ENCODE measurements at regions not wholly inside any gene's neighbourhood (a gene's known extent, or its start where the extent isn't known, plus 50 kb on each side); places are given as distances from the start of the nearest gene placed in this dataset.
"Not testable (repeated sequence)": the region's sequence is repeated elsewhere in the genome, so short reads cannot be mapped to it uniquely, and the experiment has no call there.

DNA sequence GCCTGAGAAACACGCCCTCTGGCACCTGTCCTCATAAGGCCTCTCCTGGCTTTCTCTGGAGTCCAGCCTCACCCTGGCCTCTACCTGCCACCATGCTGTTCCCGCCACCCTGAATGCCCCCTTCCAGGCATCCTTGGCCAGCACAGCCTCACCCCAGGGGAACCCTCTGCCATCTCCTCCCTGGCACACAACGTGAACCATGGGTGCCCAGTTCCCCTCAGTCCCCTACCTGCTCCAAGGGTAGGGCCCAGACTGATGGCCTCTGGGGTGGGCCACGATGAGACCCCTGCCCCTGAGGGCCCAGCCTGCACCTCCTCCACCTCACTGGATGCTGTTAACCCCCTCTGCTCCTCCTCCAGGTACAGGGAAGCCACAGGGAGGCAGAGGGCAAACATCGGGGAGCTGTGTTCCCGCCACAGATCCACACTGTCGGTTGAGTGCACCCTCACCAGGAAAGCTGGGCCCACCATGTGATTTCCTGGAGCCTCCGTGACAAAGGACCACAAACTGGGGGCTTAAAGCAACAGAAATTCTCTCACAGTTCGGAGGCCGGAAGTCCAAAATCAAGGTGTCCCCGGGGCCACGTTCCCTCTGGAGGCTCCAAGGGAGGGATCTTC, 169.6 kb downstream of the BRD1 start:
- DNase-seq, result no peak

DNA sequence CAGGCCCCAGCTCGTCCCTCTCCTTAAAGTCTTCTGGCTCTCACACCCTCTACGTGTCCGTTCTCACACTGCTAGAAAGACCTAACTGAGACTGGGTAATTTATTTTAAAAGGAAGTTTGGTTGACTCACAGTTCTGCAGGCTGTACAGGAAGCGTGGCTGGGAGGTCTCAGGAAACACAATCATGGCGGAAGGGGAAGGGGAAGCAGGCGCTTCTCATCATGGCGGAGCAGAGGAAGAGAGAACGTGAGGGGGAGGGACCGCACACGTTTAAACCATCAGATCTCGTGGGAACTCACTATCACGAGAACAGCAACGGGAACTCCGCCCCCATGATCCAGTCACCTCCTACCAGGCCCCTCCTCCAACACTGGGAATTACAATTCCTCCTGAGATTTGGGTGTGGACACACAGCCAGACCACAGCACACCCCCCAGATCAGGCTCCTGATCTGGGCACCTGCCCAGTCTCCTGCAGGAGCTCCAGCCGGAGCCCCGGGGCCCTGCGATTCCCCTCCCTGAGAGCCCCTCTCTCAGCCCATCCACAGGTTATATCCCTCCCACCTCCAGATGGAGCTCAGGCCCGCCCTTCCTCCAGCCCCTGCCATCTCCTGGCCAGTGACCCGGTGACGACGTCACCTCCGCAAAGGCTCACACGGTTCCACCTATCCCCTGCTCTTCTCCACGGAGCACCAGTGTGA, 170.2 kb downstream of the BRD1 start:
- DNase-seq, result no peak

DNA sequence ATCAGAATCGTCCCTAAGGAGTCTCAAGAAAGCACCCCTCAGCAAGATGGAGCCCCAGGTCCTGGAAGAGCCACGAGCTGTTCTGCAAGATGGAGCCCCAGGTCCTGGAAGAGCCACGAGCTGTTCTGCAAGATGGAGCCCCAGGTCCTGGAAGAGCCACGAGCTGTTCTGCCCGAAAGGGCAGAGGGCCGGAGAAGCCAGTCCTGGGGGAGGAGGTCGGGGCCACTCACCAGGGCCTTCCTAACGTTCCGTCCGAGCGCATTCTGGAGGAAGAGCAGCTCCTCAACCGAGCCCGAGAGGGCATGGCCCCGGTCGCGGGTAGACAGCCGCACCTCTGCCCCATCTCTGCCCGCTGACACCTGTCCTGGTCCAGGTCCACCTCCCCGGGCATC, 170.8 kb downstream of the BRD1 start:
- not testable (repeated sequence) for DNase-seq

DNA sequence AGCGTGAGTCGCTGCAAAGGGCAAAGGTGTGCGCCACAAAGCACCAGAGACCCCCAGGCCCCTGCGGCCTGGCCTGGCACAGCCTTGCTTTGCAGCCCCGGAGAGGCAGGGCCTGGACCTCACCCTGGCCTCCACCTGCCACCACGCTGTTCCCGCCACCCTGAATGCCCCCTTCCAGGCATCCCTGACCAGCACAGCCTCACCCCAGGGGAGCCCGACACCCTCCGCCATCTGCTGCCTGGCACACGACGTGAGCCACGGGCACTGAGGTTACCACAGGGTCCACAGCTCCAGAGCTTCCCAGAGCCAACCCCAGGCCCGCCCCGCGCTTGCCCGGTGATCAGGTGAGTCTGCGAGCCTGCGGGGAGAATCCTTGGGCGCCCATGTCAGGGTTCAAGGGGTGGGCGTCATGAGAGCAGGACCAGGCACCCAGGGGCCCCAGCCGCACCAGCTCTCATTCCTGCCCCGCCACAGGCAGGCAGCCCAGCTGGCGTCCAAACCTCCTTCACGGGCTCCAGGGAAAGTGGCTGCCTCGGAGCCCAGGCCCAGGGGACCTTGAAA, 171.3 kb downstream of the BRD1 start:
- no peak for DNase-seq

DNA sequence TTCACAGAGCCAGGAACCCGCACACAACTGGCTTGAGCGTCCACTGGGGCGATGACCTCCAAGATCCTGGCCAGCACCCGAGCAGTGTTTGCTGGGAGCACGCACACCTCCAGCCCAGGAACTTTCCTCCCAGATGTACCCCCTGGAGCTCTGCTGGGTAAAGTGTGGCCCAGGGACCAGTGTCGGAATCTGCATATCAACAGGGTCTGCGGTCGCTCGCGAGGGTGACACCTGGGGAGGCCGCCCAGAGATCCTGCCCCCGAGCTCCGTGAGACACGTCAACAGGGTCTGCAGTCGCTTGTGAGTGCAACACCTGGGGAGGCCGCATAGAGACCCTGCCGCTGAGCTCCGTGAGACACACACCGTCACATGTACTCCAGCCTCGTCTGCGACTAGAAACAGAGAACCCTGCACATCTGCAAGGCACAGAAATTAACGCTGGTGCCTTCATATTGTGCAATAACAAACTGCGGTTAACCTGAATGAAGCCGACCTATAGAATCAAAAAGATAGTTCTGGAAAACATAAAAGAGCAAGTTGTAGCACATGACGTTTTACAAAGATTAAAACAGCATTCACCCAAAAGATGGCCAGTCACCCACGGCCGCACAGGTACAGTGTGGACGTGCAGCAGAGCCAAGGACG, 172.4 kb downstream of the BRD1 start:
- DNase-seq, result no peak

DNA sequence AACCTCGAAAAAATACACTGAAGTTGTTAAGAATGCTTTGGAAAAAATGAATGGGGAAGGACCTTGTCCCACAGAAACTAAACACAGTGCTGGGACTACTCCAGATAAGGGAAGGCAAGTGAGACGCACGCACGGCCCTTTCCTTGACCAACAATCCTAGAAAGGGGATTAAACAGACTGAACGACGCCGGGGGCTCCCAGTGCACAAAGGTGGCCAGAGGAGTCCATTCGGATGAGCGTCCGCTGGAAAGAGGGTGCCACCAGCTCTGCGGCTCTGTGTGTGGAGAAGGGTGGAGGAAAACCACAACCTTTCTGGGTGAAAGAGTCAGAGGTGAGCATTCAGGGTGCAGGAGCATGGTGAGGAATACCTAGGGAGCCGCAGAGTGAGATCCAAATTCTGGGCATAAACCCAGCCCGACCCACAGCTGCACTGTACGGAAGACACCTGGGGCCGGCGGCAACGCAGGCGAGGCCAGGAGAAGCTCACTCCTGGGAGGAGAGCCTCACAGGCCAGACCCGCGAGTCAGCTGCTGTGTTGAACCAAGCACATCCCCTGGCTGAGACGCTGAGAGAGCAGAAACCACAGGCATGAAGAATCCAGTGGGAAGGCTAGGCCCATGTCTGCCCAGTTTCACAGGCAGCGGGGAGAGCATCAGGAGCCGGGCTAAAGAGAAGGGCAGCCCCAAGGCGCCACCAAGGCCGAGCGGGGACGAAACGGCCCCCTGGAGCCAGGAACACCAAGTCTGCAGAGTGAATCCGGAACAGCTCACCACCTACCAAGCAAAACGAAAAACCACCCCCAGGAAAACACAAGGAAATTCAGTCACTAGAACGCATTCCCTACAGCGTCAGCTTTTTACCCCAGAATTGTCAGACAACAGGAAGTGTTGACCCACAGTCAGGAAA, 177.1 kb downstream of the BRD1 start:
- no peak for DNase-seq

DNA sequence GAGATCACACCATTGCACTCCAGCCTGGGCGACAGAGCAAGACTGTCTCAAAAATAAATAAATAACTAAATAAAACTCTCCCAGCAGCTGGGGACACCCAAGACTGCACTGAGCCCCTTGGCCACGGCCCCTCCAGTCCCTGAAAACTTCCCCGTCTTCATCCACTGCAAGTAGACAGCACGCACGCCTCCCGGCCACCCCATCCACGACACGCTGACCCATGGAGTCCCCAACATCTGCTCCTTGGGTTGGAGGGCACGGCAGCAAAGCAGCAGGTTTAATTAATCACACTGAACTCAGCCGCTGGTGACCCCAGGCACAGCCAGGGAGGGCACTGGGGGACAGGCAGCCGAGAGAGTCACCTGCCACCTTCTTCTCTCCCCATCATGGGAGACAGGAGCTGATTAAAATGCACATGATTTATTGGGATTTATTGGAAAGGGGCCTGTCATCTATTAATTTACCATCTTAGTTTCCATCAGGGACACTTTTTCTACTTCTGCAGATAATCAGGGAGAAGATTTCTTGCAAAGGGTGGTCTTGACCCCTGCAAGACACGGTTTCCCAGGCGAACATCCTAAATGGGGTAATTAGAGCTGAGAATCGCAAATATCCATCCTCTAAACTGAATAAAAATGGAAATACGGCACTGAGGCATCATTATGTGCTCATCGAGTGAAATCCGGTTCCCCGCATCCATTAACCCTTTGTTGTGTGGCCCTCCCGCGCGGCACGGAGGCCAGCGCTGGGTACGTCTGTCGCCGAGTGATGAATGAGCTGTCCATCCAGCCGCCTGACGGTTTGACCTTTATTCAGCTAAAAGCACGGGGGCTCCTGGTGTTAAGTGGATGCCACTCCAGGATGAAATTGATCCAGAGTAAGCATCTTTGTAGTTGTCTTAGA, 178.3 kb downstream of the BRD1 start:
- DNase-seq, result no peak

DNA sequence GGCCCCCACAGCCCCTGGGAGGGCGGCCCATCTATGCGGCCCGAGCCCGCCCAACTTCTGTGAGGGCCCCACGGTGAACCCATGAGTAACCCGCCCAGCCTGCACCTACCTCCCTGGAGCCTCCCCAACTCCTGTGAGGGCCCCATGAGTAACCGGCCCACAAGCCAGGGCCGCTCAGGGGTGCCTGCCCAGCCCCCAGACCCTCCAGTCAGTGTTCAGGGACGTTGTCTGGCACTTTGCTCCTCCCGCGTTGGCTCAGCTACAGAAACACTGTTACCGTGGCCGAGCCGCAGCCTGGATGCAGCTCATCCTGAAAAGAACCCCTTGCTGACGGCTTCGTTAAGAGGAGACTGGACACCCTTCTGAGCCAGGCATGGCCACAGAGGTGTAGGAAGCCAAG, 179.6 kb downstream of the BRD1 start:
- no peak for DNase-seq

DNA sequence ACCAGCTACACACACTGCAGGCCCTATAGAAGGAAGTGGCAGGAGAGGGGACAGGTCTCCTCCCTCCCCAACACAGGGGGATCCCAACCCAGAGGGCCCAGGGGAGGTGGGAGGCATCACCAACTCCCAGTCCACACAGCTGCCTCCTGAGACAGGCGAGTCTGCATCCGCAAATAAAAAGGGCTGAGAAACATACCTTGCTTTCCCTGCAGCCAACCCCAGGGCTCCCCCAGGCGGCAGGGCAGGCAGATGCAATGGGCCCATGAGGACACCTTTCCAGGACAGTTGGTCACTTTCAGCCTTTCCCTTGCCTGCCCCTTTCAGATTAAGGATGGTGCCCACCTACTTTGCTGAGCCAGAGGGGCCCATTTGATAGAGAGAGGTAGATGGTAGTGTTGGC, 180.0 kb downstream of the BRD1 start:
- DNase-seq, result no peak

DNA sequence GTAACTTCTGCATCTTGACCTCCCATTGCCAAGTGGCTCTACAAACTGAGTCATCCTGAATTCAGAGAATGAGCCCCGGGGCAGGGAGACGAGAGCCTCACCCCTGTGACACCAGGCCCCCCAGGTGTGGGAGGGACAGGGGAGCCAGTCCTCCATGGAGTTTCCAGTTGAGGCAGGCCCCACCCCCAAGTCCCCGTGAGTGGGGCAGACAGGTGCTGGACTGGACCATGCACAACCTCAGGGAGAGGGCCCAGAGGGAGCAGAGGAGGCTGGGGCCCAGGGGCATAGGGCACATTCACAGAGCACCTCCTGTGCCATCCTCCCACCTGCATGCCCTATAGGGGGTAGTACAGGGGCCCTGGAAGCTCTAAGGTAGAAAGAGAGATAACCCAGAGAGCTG, 180.8 kb downstream of the BRD1 start:
- DNase-seq, result no peak

DNA sequence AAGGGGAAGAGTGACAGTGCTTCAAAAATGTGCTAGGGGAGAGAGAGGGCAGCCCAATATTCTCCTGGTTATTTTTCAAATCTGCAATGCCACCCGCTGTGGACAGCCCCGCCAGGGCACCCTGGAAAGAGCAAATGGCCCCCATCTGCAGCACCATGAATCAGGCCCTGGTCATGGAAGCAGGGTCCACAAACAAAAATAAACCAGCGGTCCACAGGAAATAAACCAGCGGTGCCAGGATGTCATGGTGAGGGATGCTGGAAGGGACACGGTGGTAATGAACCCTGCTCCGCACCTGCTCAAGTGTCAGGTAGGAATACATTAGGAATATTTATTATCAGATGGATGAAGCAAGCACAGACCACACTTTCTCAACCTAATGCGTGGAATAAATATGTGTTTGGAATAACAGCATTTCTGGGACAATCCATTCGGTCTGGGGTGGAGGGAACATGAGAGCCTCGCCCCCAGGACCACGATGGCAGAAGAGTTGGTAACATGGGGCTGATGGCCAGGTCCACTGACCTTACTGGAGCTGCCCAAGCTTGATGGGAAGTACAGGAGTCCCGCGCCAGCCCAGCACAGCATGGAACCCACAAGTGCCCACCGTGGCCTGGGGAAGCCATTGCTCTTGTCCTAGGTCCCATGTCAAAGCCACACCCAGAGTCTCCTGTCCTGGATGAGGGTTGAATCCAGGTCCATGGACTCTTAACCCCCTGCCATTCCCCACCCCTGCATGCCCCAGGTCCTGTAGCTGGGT, 181.7 kb downstream of the BRD1 start:
- DNase-seq, result no peak

DNA sequence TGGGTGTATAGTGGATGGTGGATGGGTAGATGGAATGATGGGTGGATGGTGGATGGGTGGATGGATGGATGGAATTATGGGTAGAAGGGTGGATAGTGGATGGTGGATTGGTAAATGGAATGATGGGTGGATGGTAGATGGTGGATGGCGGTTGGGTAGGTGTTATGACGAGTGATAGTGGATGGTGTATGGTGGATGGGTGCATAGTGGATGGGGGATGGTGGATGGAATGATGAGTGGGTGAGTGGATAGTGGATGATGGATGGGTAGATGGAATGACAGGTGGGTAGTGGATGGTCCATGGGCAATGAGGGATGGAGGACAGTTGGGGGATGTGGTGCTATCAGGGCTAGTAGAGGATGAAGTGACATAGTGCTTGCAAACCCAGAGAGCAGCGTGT, 182.4 kb downstream of the BRD1 start:
- no peak for DNase-seq

DNA sequence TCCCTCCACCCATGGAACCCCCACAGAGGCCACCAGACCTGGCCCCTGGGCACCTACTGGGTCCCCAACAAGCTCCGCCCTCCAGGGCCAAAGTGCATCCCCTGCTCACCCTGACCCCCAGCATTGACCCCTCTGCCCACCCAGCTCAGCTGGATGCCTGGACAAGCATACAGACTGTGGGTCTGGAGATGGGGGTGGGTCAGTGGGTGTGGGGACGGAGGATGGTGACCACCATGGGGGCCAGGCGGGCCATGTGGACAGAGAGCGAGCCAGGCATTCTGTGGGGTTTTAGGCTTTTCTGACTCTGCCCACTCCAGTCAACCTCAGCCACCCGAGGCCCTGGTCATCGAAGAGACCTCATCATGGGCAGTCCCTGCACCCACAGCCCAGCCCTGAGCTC, 183.7 kb downstream of the BRD1 start:
- no peak for DNase-seq

DNA sequence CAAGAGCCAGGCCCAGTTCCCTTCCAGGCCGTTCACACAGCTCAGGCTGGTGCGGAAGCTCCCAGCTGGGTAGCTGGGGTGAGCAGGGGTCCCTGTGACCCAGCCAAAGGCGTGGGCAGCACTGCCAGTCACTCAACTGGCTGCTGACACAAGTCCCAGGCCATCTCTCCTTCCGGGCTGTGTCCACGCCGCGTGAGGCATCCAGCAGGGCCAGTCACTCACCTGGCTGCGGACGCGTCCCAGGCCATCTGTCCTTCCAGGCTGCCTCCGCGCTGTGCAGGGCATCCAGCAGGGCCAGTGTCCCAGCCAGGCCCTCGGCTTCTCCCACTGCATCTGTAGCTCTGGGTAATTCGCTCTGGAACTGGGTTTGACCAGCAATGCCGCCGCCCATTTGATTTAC, 184.2 kb downstream of the BRD1 start:
- DNase-seq, result no peak

DNA sequence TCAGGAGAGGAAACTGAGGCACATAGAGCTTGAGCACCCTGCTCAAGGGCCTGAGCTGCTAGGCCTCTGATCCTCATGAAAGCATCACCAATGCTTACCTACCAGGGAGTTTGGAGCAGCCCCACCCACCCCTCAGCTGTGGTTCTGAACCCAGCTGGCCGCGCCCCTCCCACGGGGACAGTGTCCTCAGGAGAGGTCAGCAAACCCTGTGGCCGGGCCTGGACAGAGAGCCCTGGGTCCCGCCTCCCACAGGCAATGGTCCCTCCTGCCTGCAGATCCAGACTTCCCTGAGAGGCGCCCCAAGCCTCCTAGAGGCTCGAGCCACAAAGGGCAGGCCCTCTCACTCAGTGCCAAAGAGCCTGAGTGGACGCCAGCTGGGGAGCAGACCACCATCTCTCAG, 184.9 kb downstream of the BRD1 start:
- DNase-seq, result no peak

DNA sequence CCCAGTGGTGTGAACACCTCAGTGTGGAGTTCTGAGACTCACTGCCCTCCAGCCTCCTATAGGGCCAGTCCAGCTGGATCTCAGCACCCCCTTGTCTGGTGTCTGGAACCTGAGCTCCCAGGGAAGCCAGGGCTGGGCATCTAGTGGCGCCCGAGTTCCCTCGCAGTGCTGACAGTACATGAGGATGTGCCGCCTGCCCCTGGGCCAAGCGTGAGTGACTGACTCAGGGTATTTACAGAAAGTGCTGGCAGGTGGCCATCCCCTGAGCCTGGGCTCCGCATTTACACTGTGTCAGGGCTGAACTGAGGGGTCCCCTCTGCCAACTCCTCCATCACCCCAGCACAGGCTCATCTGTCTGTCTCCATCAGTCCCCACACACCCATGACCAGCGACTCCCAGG, 185.3 kb downstream of the BRD1 start:
- DNase-seq, result no peak

DNA sequence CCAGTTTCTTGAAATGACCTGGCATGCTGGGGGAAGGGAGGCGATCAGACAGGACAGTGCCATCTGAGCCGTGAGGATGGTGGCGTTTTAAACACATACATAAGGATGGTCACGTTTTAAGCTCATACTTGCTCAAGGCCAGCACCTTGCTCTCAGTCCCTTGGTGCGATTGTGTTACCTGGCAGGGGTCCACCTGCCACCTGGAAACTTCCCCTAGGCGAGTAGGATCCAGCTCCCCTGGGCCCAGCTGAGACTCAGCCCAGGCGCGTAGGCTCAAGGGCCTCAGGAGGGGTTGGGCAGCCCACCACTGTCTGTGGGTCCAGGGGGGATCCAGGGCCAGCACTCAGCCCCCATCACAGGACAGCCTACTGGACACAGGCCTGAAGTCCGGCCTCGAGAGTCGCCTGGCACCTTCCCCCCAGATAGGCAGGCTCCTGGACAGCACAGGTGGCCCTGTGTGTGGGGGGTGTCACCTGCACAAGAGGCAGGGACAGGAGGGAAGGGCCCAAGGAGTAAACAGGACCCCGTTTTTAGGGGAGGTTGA, 185.8 kb downstream of the BRD1 start:
- DNase-seq, result no peak

DNA sequence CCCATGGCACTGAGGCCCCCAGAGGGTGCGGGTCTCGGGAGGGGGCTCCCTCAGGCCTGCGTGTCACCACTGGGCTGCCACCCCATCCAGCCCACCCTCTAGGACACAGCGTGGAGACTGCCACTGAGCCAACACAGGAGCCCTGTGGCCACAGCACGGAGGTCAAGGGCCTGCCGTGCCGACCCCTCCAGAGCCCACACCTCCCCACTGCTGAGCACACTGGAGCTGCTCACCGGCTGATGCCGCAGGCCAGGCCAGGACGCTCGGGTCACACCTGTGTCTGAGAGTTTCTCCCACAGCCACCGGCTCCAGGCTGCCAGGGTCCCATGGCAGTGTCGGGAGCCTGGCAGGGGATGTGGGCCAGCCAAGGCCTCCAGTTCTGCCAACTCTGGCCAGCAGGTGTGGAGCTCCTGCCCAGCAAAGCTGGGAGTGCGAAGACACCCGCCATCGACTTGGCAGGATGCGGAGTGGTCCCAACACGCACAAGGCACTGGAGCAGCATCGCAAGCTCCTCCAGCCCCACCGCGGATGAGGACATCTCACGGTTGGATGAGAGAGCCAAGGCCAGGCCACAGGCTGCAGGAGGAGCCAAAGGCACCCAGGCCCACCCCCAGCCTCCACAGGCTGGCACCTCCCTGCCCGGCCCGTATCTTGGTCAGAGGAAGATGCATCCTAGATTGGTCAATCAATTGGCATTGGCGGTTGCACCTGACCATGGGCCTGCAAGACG, 187.1 kb downstream of the BRD1 start:
- DNase-seq, result no peak

DNA sequence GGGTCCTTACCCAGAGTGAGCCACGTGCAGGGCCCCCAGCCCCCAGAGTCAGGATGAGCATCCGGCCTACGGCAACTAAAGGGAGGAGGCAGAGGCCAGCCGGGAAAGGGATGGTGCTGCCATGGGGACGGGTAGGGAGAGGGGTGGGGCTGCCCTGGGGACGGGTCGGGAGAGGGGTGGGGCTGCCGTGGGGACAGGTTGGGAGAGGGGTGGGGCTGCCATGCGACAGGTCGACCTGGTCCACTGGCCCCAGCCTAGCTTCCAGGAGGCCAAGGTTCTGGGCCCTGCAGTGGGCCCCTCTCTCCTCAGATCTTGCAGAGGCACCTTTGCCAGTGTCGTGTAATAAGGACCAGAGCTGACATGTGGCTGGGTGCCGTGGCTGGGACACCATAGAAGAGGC, 187.7 kb downstream of the BRD1 start:
- no peak for DNase-seq

DNA sequence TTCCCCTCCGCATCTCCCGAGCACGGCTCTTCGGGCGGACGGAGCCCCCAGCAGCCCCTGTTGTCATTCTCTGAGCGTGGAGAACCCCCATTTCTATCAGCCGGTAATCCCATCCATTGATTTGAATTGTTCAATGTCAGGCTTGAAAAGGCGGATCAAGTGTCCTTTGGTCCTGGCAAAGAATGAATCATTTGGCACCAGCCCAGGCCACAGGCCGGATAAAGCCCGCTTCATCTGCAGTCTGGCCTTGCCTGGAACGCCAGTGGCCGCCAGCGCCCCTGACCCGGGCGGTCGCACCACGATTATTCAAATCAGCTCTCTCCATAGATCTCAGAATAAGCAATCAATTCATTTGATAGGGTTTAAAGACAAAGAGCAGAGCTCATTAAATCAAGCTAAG, 188.9 kb downstream of the BRD1 start:
- no peak for DNase-seq

Data from NCI-H2107 (cell line).